GM18520 (cell line): ENCODE measurements at regions not wholly inside any gene's neighbourhood (a gene's known extent, or its start where the extent isn't known, plus 50 kb on each side); places are given as distances from the start of the nearest gene placed in this dataset.

Experiments used
- ATAC-seq: cut with Tn5 transposase; IDR thresholded peaks from one replicate; pipeline ENCODE4 v1.9.1; 2021; ENCODE audit not compliant: unreplicated experiment

DNA sequence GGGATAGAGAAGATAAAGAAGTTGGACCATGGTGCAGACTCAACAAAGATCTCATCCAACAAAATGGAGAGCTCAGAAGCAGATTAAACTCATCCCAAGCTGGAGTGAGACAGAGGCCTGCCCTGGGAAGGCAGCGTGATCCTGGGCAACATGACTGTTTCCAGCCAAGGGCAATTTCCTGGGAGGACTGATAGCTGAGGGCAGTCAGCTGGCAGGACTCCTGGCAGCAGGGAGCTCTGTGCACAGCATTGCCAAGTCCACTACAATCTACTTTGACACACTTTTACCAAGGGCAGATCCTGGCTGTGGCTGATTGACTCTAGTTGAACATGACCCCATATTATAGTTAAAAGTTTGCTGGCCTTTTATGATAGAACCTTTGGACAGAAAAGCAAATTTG lies 357.3 kb upstream of the RASGEF1B start:
- no peak for ATAC-seq

DNA sequence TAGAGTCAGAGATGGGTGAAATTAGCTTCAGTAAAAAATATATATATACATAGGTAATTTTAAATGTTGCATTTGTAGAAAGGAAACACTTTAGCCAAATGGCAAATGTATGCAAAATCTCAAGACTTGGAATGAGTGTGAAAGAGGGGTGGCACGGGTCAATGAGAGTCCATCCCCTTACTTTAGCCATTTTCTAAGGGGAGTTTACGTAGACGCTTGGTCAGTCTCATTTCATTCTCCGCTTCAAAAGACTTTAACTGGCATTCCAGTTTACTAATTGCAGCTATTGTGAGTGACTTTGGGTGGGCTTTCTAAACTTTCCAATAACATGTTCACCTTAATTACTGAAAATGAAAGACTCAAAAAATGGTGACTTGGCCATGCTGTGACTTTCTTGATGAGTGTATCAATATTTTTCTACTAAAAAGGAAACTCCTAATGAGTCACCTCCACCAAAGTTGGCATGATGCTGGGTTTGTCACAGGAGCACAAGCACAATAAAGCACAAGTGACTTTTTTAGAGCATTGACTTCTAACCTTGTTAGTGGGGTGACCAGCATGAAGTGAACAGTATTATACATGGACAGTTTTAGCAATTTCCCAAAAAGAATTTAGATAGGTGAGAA lies 356.0 kb upstream of the RASGEF1B start:
- ATAC-seq, result peak; percentile 93

DNA sequence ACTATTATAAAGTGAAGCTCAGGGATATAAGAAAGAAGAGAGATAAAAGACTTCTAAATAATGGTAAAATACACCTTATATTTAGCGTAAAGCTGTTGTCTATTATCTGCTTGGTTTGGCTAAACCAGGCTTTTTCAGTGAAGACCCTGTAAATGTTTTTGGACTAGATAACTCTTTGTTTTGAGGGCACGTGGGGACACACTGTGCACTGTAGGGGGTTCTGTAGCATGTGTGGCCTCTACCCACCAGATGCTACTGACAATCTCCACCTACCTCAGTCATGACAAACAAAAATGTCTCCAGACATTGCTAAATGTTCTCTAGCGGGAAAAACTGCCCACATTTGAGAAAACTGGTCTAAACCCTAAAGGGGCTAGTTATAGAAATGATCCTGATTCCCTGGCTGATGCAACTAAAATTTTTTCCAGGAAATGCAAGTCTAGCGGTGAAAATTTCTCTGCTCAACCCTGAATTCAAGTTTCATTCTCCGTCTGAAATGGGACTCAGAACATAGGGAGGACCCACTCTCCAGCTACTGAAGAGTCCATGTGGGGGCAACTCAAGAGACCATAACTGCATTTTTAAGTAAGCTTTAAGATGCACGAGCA lies 355.2 kb upstream of the RASGEF1B start:
- no peak for ATAC-seq

DNA sequence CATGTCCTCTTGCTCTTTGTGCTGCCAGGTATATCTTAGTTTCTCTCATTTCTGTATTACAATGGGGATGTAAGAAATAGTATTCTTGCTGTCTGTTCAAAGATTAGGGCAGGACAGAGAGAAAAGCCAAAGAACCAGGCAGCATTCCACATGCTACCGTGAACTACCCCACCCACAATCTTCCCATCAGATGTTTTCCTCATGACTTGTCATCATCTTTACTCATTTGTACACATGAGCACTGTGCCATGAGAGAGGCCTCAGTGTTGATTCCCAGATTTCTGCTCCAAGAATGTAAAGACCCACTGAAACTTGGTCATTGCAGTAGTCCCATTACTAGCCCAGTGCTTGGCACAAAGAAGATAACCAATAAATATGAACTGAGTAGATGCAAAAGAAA lies 354.6 kb upstream of the RASGEF1B start:
- no peak for ATAC-seq

DNA sequence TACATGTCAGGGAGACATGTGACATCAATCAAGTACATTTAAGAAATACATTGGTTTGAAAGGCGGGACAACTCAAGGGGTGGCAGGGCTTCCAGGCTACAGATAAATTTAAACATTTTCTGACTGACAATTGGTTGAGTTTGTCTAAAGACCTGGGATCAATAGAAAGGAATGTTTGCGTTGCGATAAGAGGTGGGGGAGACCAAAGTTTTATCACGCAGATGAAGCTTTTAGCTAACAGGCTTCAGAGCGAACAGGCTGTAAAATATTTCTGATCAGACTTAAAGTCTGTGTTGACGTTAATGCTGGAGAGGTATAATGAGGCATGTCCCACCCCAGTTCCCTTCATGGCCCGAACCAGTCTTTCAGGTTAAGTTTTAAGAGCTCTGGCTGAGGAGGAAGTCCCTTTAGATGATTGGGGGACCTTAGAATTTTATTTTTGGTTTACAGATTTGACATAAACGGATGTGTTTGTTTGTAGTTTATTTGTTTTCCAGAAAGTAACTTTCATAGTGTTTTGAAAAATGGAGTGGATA lies 346.7 kb upstream of the RASGEF1B start:
- no peak for ATAC-seq

DNA sequence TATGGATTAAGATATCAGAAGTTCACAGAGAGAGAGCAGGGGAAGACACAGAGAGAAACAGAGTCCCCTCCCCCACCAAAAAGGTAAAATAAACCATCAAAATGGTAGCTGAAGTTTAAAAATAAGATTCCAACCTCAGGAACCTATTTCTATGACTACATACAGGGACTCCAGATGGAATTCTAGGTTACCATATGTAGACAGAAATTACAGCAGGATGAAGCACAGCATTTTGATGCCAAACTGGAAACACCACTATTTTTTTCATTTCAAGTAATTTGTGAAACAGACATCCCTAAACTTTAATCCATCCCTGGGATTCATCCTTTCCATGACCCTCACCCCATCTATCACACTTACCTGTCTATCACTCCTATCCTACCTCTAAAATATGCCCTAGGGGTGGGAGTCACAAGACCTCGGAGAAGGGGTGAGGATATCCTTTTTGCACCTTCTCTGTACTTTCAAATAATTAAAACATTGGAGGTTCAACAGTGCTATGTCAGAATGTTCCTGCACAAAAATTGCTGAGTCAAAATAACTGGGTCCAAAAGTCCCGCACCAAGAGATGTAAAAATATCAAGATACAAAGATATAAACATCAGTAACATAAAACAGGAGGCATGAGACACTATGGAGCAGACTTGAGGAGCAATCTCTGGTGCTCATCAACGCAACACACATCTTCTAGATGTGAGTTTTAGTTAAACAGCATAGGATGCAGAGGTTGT lies 344.5 kb upstream of the RASGEF1B start:
- ATAC-seq, result no peak

DNA sequence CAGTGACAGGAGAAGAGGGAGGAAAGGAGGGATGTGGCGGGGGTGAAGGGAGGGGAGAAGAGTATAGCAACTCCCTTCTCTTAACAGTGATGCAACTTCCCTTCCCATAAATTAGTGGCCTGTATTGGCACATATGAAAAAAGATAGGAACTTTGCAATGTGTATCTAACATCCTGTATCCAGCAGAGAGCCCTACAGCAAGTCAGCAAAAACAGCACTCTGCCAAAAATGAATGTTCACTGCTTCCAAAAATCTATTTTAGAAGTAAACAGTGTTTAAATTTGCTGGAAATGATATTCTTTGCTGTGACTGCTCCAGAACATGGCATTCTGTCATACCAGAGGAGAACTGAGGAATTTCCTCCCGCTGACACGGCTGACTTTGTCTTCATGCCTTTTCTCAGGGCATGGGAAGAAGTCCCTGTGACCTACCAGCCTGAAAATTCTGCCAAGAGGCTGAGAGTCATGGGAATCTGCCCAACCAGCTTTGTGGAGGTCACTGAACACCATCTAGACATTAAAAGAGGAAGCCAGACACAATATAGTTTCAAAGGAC lies 343.4 kb upstream of the RASGEF1B start:
- no peak for ATAC-seq

DNA sequence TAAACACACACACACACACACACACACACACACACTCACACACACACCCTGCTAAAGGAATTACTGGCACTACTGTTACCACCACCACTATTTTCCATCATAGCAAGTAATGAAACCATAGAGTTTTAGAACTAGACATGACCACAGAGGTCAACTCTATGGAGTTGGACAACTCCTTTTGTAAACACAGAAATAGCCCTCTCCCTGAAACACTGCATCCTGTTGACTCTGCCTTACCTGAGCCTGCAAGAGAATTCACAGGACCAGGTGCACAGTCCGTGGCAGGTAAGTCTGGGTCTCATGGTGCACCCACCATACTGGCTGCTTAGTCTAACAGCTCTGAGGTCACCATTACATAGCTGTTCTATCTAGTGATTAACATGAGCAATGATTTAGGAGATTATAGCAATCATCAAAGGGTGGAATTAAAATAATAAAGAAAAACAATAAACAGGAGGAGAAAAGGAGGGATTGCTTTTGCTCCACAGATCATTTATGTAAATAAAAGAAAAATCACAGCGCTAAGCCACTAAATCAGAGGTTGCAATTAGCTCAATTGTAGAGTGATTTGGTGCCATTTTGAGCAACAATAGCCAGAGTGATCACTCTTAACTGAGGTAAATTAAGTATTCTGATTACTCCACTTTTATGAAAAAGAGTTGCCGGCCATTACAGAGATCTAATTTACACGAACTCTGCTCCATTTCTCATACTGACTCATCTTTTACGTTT lies 340.0 kb upstream of the RASGEF1B start:
- ATAC-seq, result no peak

DNA sequence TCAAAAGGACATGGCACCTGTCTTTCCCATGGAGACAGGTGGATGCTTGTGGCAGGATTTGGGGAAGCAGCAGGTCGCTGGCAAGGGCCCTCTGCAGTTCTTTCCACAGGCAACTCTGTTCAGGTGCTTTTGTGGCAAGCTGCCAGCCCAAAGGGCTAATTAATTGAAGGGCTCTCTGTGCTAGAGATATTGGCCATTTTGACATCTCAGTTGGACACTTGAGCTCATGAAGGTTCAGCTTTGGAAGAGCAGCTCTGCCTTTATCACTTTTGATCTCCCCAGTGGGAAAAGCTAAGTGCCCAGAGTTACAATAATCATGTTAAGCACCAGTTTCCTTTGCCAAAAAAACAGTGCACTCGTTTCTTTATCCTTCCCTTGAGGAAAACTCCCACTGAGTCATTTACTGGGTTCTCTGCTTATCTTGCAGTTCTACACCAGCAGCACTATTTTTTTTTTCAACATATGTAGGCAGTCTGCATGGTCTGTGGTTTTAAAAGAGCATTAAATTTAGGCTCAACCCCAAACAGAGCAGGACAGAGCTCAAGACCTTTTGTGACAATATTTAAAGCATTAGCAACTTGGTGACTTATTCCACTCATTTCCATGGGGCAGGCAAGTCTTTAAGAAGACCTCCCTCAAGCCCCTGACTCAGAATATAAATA lies 336.4 kb upstream of the RASGEF1B start:
- ATAC-seq, result no peak

DNA sequence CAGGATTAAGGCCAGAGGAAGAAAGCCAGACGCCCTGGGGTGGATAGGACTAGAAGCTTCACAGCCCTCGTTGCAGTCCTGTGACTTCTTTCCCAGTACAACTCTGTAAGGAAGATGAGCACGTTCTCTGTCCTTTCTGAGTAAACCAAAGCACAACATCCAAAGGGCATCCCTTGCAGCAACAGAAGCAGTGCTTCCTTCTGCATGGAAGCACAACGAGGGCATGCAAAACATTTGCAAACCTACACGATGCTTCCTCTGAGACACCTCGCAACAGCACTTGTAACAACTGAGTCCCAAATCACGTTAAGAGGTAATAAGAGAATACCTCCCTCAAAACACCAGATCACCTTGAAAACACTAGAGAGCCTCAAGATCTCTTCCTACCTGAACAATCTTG lies 335.7 kb upstream of the RASGEF1B start:
- ATAC-seq, result no peak

DNA sequence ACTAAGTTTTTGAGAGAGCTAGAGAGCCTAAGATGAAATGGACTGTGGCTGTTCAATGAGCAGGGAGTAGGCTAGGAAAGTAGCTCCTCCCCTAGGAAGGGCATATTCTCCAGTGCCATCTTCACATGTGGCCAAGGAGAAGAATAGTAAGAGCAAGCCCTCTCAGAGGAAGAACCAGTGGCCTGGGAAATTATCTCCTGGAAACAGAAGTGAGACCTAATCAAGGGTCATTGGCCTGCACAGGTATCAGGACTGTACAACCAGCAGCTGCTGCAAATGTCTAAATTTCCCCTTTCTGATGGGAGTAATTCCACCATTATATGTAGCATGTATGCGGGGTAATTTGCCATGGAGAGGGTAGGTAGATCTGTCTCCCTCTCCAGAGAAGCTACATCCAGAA lies 334.8 kb upstream of the RASGEF1B start:
- no peak for ATAC-seq

DNA sequence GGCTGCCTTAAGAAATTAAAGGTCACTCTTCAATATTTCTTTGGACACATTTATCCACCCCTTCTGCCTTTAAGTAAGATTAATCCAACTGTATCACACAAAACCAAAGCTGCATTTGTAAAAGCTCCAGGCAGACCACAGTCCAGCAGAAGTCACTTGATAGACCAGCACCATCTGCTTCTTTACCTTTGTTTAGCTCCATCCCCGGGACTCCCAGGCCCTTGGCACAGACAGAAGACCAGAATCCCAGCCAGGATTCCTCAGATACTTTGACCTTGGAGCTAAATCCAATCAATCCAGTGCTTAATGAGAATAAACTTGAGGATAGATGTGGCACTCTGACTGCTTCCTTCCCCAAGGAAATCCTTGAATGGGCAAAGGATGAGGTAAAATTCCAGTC lies 333.1 kb upstream of the RASGEF1B start:
- ATAC-seq, result no peak

DNA sequence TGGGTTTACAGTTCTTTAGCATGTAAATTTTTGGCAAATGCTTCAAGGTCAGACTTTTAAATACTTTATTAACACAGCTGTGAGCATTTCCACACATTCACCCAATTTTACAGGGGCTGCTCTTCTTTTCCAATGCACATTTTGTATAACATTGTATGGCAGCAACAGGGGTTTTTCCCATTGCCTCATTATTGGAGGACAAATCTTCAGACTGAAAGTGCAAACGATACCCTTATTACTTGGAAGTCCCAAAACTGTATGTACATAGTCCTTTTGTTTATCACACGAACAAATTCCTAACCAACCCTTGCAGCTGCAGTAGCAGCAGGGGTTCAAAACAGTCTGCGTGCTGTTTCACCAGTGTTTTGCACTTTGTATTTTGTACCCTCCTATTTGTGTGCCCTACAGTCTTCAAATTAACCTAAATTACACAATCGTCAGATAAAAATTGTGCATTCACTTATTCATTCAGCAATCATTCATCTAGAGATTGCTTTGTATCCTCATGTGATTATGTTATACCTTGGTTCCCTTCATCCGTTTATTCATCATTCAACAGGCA lies 330.7 kb upstream of the RASGEF1B start:
- no peak for ATAC-seq

DNA sequence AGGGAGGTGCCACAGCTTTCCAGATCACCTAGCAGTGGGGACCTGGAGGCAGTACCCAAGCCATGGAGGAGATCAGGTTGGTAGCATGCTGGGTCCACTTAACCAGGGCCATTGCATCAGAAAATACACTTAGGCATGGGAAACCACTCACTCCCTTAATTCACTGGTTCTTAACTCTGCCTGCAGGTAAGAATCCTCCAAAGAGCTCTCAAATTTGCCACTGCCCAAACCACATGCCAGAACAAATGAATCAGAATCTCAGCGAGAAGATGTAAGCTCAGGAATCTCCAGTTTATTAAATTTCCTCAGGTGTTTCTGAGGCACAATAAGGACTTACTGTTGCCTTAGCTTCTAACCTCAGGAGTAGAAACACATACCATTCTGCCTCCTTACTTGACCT lies 327.7 kb upstream of the RASGEF1B start:
- ATAC-seq, result no peak

DNA sequence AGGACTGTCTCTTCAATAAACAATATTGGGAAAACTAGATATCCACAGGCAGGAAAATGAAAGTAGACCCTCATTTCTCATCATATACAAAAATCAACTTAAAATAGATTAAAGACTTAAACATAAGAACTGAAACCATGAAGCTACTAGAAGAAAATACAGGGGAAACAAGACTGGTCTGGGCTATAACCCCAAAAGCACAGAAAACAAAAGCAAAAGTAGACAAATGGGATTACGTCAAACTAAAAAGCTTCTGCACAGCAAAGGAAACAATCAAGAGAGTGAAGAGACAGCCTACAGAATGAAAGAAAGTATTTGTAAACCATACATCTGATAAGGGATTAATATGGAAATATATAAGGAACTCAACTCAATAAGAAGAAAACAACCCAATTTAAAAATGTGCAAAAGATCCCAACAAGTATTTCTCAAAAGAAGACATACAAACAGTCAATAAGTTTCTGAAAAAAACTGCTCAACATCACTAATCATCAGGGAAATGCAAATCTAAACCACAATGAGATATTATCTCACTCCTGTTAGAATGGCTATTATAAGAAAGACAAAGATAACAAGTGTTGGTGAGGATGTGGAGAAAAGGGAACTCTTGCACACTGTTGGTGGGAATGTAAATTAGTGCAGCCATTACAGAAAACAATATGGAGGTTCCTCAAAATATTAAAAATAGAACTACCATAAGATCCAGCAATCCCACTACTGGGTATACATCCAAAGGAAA lies 325.3 kb upstream of the RASGEF1B start:
- ATAC-seq, result no peak

DNA sequence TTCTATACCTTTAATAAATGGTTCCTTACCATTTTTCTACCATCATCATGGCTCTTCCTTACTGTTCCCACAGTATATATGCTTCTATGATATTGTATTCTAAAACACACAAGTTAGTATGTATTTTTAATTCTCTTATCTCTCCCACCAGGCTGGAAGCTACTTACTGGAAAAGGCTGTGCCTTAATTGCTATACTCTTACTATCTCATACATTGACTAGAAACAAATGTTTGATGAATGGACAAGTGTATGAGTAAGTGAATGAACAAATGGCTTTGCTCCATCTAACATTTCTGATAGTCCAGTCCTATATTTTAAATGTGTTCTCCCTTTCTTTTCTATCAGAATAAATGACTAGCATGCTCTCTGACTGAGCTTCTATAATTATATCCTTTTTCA lies 320.8 kb upstream of the RASGEF1B start:
- no peak for ATAC-seq

DNA sequence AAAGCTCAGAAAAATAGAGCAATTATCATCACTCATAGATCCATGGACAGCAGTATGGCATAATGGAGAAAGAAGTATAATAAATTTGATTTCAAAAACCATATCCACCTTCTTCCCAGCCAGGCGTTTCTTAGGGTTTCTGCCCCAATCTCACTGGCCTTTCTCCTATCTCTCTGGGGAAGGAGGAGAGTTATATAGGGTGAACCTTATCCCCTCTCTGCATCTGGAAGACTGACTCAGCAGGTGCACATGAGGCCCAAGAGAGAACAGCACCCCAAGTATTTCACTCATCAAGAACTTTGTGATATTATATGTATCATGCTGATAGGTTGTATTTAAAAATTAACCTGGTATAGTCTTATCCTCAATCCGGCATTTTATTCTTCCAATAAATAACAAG lies 318.8 kb upstream of the RASGEF1B start:
- ATAC-seq, result no peak

DNA sequence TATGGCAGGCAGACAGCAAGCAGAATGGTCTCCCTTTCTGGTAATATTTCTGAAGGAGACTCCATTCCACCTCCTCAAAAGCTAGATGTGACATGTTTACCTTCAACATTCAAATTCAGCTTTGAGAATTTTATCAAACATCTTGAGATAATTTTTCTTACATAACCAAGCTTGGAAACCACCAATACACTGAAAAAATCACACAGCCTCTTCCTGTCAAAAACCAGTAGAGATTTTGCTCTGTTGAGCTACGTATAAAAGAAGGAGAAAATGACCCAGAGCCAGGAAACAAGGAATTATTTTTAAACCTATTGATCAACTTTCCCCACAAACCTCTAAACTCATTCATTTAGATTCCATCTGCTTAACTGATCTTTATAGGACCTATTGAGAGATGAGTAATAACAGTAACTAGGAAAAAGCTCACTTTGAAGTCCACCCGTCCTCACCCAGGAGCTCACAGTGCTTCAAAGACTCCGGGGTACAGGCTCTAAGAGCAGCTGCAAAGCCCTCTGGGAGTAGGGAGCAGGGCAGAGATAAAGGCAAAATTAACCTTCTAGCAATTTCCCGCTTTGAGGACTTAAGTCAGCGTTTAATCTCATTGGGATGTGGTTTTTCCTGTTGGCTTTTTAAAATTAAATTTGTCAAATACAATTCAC lies 318.2 kb upstream of the RASGEF1B start:
- no peak for ATAC-seq

DNA sequence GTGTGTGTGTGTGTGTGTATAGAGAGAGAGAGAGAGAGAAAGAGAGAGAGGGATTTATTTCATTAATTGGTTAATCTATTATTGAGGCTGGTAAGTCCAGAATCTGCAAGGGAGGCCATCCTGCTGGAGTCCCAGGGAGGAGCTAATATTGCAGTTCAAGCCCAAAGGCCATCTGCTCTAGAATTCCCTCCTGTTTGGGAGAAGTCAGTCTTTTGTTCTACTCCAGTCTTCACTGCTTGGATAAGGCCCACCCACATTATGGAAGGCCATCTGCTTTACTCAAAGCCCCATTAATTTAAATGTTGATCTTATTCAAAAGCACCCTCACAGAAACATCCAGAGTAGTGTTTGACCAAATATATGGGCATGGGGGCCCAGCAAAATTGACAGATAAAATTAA lies 317.5 kb upstream of the RASGEF1B start:
- ATAC-seq, result no peak
